ENCODE measurements at regions not wholly inside any gene's neighbourhood (a gene's known extent, or its start where the extent isn't known, plus 50 kb on each side); places are given as distances from the start of the nearest gene placed in this dataset.
"Not testable (repeated sequence)": the region's sequence is repeated elsewhere in the genome, so short reads cannot be mapped to it uniquely, and the experiment has no call there.

GRCh38 chr17:33950061-33950460 lies 305.0 kb upstream of the CCL2 start:
- DNase-seq: no peak

GRCh38 chr17:33952425-33952824 lies 302.7 kb upstream of the CCL2 start:
- no peak for DNase-seq

- no peak for DNase-seq
Measured at GRCh38 chr17:33954597-33954996, 300.5 kb upstream of the CCL2 start.

- no peak for DNase-seq
Measured at GRCh38 chr17:33955461-33955860, 299.6 kb upstream of the CCL2 start.

GRCh38 chr17:33959098-33959497 lies 296.0 kb upstream of the CCL2 start:
- not testable (repeated sequence) for DNase-seq

- DNase-seq: no peak
Measured at GRCh38 chr17:33962857-33963655, 292.0 kb upstream of the CCL2 start.

GRCh38 chr17:33964344-33964979 lies 290.6 kb upstream of the CCL2 start:
- DNase-seq: no peak

GRCh38 chr17:33966410-33967059 lies 288.6 kb upstream of the CCL2 start:
- no peak for DNase-seq

- no peak for DNase-seq
Measured at GRCh38 chr17:33967608-33968349, 287.3 kb upstream of the CCL2 start.

- DNase-seq: no peak
Measured at GRCh38 chr17:33968350-33969044, 286.6 kb upstream of the CCL2 start.

GRCh38 chr17:33970279-33970678 lies 284.8 kb upstream of the CCL2 start:
- no peak for DNase-seq

- no peak for DNase-seq
Measured at GRCh38 chr17:33972763-33973162, 282.3 kb upstream of the CCL2 start.

- no peak for DNase-seq
Measured at GRCh38 chr17:33973491-33973890, 281.6 kb upstream of the CCL2 start.

- no peak for DNase-seq
Measured at GRCh38 chr17:33974276-33974675, 280.8 kb upstream of the CCL2 start.

GRCh38 chr17:33976831-33977230 lies 278.3 kb upstream of the CCL2 start:
- DNase-seq: no peak

GRCh38 chr17:33977729-33978514 lies 277.2 kb upstream of the CCL2 start:
- no peak for DNase-seq

GRCh38 chr17:33978889-33979288 lies 276.2 kb upstream of the CCL2 start:
- no peak for DNase-seq

GRCh38 chr17:33980193-33980592 lies 274.9 kb upstream of the CCL2 start:
- DNase-seq: no peak

- DNase-seq: no peak
Measured at GRCh38 chr17:33981711-33982601, 273.1 kb upstream of the CCL2 start.

- no peak for DNase-seq
Measured at GRCh38 chr17:33982909-33983308, 272.2 kb upstream of the CCL2 start.

Measured in GOT3 (cell line).